AG10803 (cell line): ENCODE measurements at regions not wholly inside any gene's neighbourhood (a gene's known extent, or its start where the extent isn't known, plus 50 kb on each side); places are given as distances from the start of the nearest gene placed in this dataset.
"Not testable (repeated sequence)": the region's sequence is repeated elsewhere in the genome, so short reads cannot be mapped to it uniquely, and the experiment has no call there.

Source experiments
- DNase-seq: peaks from one replicate; pipeline ENCODE4 v3.0.0; 2010; ENCODE audit warnings: low read depth
- H3K4me3 ChIP-seq: 2 replicates; pipeline ENCODE4 v1.5.1; 2011; ENCODE audit warnings: mild to moderate bottlenecking, low read length, control low read depth
- TF ChIP-seq, protein P1 (sequence below): conservative IDR thresholded peaks from 2 replicates; pipeline ENCODE4 v1.5.1; 2011; ENCODE audit warnings: mild to moderate bottlenecking, low read length, control low read depth, inconsistent platforms

DNA sequence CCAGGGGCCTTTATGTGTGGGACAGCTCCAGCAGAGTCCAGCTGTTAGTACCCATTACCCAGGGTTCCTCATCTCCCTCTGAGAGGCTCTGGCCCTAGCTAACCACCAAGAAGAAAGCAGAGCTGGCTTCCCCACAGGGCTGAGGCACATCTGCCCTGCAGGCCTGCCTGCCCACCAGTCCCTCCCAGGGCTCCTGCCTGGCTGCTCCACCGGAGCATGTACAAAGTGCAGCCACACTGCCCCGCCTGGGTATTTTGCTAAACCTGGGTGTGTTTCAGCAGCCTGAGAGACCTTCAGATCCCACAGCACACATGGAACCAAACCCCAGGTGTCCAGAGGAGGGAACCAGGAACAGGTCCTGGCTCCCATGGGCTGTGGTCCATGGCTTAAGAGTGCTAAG, 500.4 kb upstream of the KLHL4 start:
- TF ChIP-seq, protein P1, sequence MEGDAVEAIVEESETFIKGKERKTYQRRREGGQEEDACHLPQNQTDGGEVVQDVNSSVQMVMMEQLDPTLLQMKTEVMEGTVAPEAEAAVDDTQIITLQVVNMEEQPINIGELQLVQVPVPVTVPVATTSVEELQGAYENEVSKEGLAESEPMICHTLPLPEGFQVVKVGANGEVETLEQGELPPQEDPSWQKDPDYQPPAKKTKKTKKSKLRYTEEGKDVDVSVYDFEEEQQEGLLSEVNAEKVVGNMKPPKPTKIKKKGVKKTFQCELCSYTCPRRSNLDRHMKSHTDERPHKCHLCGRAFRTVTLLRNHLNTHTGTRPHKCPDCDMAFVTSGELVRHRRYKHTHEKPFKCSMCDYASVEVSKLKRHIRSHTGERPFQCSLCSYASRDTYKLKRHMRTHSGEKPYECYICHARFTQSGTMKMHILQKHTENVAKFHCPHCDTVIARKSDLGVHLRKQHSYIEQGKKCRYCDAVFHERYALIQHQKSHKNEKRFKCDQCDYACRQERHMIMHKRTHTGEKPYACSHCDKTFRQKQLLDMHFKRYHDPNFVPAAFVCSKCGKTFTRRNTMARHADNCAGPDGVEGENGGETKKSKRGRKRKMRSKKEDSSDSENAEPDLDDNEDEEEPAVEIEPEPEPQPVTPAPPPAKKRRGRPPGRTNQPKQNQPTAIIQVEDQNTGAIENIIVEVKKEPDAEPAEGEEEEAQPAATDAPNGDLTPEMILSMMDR = no peak
- no peak overlapping the region for H3K4me3 ChIP-seq
- DNase-seq = no peak

DNA sequence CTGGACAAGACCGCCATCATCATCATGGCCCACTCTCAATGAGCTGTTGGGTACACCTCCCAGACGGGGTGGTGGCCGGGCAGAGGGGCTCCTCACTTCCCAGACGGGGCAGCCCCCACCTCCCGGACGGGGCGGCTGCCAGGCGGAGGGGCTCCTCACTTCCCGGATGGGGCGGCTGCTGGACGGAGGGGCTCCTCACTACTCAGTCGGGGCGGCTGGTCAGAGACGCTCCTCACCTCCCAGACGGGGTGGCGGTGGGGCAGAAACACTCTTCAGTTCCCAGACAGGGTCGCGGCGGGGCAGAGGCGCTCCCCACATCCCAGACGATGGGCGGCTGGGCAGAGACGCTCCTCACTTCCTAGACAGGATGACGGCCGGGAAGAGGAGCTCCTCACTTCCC, 484.5 kb upstream of the KLHL4 start:
- not testable (repeated sequence) for DNase-seq, H3K4me3 ChIP-seq

DNA sequence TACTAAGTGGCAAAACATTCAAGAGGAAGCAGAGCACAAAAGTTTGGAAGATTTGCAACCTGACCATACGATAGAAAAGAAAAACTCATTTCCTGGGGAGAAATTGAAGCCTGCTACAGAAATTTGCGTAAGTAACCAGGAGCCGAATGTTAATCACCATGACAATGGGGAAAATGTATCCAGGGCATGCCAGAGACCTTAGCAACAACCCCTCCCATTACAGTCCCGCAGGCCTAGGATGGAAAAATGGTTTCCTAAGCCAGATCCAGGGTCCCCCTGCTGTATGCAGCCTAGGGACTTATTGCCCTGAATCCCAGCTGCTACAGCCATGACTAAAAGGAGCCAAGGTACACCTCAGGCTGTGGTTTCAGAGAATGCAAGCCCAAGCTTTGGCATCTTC, 472.2 kb upstream of the KLHL4 start:
- no peak for DNase-seq
- no peak overlapping the region for H3K4me3 ChIP-seq
- TF ChIP-seq, protein P1 = no peak

DNA sequence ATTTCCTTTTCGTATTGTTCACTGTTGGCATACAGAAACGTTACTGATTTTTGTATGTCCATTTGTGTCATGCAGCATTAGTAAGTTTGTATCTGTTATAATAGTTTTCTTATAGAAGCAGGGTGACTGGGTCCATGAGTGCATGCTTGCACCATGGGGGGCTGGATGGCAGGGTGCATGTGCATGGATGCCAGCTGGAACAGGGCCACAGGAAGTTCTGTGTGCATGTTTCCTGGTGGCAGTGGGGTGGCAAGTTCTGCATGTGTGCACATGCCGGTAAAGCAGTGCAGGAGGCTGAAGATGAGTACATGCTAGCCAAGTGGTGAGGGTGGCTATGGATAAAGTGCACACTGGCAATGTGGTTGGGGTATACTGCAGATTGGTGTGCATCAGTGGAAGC, 468.0 kb upstream of the KLHL4 start:
- TF ChIP-seq, protein P1 = no peak
- no peak for DNase-seq

DNA sequence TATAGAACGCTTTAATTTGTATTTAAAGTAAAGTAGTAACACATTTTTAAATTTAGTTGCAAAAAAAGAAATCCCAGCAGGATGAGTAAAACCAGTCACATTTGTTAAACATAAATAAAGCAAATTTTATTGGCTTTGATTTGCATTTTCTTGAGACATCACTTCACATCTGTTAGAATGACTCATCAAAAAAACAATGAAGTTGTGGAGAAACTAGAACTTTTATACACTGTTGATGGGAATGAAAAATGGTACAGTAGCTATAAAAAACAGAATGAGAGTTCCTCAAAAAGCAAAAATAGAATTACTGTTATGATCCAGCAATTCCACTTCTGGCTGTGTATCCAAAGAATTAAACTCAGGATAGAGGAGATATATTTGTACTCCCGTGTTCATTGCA, 454.0 kb upstream of the KLHL4 start:
- H3K4me3 ChIP-seq = no peak overlapping the region
- no peak for DNase-seq
- TF ChIP-seq, protein P1 = no peak

More for the DNA sequence above, 468.0 kb upstream of the KLHL4 start:
- no peak overlapping the region for H3K4me3 ChIP-seq

DNA sequence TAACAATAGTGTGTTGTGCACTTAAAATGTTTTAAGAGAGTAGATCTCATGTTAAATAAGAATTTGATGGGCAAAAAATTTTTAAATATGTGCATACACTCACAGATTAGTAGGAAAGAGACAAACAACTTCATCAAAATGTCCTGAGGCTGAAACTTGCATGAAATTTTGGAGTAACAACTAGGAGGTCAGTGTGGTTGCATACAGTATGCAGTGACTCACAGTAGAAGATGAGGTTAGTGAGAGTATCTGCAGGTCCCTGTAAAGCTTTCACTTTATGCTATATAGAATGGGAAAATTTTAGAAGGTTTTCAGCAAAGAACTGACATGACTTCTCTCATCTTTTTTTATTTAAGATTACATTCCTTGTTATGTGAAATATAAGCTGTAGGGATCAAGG, 453.1 kb upstream of the KLHL4 start:
- no peak for DNase-seq
- H3K4me3 ChIP-seq = no peak overlapping the region
- TF ChIP-seq, protein P1 = no peak

DNA sequence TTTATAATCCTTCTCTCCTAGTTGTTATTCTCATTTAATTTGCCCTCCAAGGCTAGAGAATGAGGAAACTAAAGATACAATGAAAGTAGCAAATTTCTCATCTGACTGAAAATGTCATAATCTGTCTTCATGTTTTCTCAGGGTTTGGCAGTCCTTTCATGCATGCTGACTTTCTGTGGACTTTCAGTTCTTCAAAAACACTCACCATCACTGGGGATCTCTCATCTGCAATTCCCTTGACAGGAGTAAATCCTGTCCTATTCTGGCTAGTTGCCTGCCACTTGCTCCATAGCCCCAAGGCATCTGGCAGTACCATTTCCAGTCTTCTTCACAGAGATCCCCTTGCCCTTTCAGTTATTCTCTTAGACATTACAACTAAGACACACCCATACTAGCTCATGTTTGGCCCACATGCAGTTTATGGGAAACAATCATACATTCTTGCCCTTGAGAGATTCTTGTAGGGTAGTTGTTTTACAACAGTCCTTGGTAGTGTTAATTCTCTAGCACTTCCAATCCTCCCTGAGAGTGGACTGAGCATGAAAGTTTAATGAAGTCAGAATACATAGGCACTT, 449.7 kb upstream of the KLHL4 start:
- TF ChIP-seq, protein P1 = no peak
- no peak for DNase-seq
- no peak overlapping the region for H3K4me3 ChIP-seq

DNA sequence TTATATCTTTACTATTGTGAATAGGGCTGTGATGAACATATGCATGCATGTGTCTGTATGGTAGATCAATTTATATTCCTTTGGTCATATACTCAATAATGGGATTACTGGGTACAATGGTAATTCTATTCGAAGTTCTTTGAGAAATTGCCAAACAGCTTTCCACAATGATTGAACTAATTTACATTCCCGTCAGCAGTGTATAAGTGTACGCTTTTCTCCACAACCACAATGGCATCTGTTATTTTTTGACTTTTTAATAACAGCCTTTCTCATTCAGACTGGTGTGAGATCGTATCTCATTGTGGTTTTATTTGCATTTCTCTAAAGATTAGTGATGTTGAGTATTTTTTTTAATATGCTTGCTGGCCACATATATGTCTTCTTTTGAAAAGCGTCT, 439.4 kb upstream of the KLHL4 start:
- DNase-seq = no peak
- no peak overlapping the region for H3K4me3 ChIP-seq
- TF ChIP-seq, protein P1 = no peak
